B cell (primary cell): ENCODE measurements at regions not wholly inside any gene's neighbourhood (a gene's known extent, or its start where the extent isn't known, plus 50 kb on each side); places are given as distances from the start of the nearest gene placed in this dataset.

ENCODE experiments used
- ATAC-seq: fragments of 200-7000 bp; cut with Tn5 transposase; one replicate; pipeline ENCODE4 v1.10.0; 2021; ENCODE audit warnings: low read depth, mild to moderate bottlenecking, moderate number of reproducible peaks, moderate library complexity
- CTCF ChIA-PET: fragments of 350-600 bp; sonication (Branson Sonifier 250); formaldehyde crosslinking; loops from one replicate; lab custom pipeline; 2021; ENCODE audit warnings: antibody characterized with exemption, inconsistent platforms; lab: Charles Lee
- POLR2A ChIA-PET: fragments of 350-600 bp; sonication (Branson Sonifier 250); formaldehyde crosslinking; loops from one replicate; lab custom pipeline; 2021; ENCODE audit warnings: antibody characterized with exemption; lab: Charles Lee
- DNase-seq: peaks from one replicate; pipeline ENCODE4 v3.0.0; 2013
- H2AFZ ChIP-seq: 2 replicates; pipeline ENCODE4 v1.6.1; 2012; ENCODE audit warnings: mild to moderate bottlenecking, low read depth, low read length; ENCODE audit not compliant: insufficient read depth, poor library complexity, severe bottlenecking
- H3K27ac ChIP-seq, 2 donors: 1 replicate in 1 of 2; 2 replicates in 1 of 2; pipeline ENCODE4 v1.5.1; 2012 to 2013; ENCODE audit warnings: low read length in 2 of 2, mild to moderate bottlenecking in 2 of 2, moderate library complexity in 1 of 2
- H3K27me3 ChIP-seq, 4 experiments: fragments of 200-600 bp in 1 of 4; sonication (generic) in 1 of 4; replicated peaks in 1 of 4; 1 replicate in 2 of 4; 2 replicates in 2 of 4; pipeline versions ENCODE4 v1.6.1 to v1.7.0; 2013 to 2016; ENCODE audit warnings: low read length in 3 of 4, mild to moderate bottlenecking in 2 of 4, mixed read lengths in 1 of 4, moderate library complexity in 1 of 4; ENCODE audit not compliant: insufficient read depth in 4 of 4, control insufficient read depth in 3 of 4; ENCODE audit errors: control extremely low read depth in 1 of 4
- H3K36me3 ChIP-seq, 2 experiments: replicated peaks in 1 of 2; 1 replicate in 1 of 2; 2 replicates in 1 of 2; pipeline versions ENCODE4 v1.6.1 to v1.7.1; 2013; ENCODE audit warnings: low read length in 1 of 2; ENCODE audit not compliant: insufficient read depth in 2 of 2, control insufficient read depth in 1 of 2; ENCODE audit errors: control extremely low read depth in 1 of 2, extremely low read depth in 1 of 2
- H3K4me1 ChIP-seq, 2 donors: fragments of 200-600 bp in 1 of 2; sonication (generic) in 1 of 2; 1 replicate in 1 of 2; 2 replicates in 1 of 2; pipeline versions ENCODE4 v1.5.1 to v1.6.1; 2013 to 2017; ENCODE audit warnings: low read length in 2 of 2; ENCODE audit not compliant: control insufficient read depth in 2 of 2, insufficient read depth in 2 of 2
- H3K4me2 ChIP-seq: replicated peaks from 2 replicates; pipeline ENCODE3; 2012; ENCODE audit warnings: mild to moderate bottlenecking, low read depth, low read length; ENCODE audit not compliant: poor library complexity, severe bottlenecking
- H3K4me3 ChIP-seq, 5 experiments: fragments of 200-600 bp in 1 of 5; sonication (generic) in 1 of 5; 1 replicate in 3 of 5; 2 replicates in 2 of 5; pipeline versions ENCODE4 v1.5.1 to v1.7.0; 2011 to 2016; ENCODE audit warnings: low read length in 4 of 5, mild to moderate bottlenecking in 4 of 5, low read depth in 2 of 5, control low read depth in 1 of 5, moderate library complexity in 1 of 5; ENCODE audit not compliant: insufficient read depth in 1 of 5; ENCODE audit errors: control extremely low read depth in 1 of 5, extremely low read depth in 1 of 5
- H3K79me2 ChIP-seq: fragments of 200-600 bp; sonication (generic); one replicate; pipeline ENCODE4 v1.6.0; 2016; ENCODE audit warnings: low read length; ENCODE audit not compliant: control insufficient read depth, insufficient read depth
- H3K9ac ChIP-seq: fragments of 200-600 bp; sonication (generic); 2 replicates; pipeline ENCODE4 v1.6.1; 2017; ENCODE audit warnings: mild to moderate bottlenecking, low read length, moderate library complexity
- H3K9me3 ChIP-seq, 3 donors: one replicate each; pipeline versions ENCODE4 v1.6.1 to v1.7.1; 2013; ENCODE audit warnings: low read length in 2 of 3; ENCODE audit not compliant: control insufficient read depth in 2 of 3, insufficient read depth in 1 of 3; ENCODE audit errors: control extremely low read depth in 1 of 3
- H4K20me1 ChIP-seq: 2 replicates; pipeline ENCODE4 v1.6.0; 2012; ENCODE audit warnings: mild to moderate bottlenecking, low read length; ENCODE audit not compliant: insufficient read depth, control insufficient read depth, poor library complexity, severe bottlenecking
- H3K27ac Mint-ChIP-seq: one replicate; pipeline ENCODE4 v1.8.0; 2021; ENCODE audit warnings: mixed read lengths
- H3K27me3 Mint-ChIP-seq: one replicate; pipeline ENCODE4 v1.8.0; 2021; ENCODE audit warnings: mixed read lengths
- H3K4me1 Mint-ChIP-seq: one replicate; pipeline ENCODE4 v1.8.0; 2021; ENCODE audit warnings: mixed read lengths
- H3K4me3 Mint-ChIP-seq: one replicate; pipeline ENCODE4 v1.8.0; 2021; ENCODE audit warnings: mixed read lengths
- H3K9me3 Mint-ChIP-seq: one replicate; pipeline ENCODE4 v1.8.0; 2022; ENCODE audit warnings: mixed read lengths; ENCODE audit not compliant: insufficient read depth
- EZH2 ChIP-seq: IDR thresholded peaks from 2 replicates; pipeline ENCODE4 v1.6.1; 2012; ENCODE audit warnings: borderline replicate concordance, low read depth, mild to moderate bottlenecking, moderate library complexity, low read length; ENCODE audit not compliant: insufficient read depth, poor library complexity, severe bottlenecking
- WGBS: methylation state at CpG from one replicate; pipeline ENCODE4 v1.1.5; 2013; ENCODE audit warnings: missing lambda C conversion rate; ENCODE audit not compliant: insufficient coverage; 5-methylcytosine and 5-hydroxymethylcytosine counted together
- intact Hi-C: fragments of 100-400 bp; cut with micrococcal nuclease; formaldehyde crosslinking; loops from one replicate; pipeline ENCODE4 v1.10.0; 2022
- TF ChIP-seq, protein P1 (sequence below): fragments of 200-600 bp; IDR thresholded peaks from one replicate; pipeline ENCODE4 v1.8.0; 2022; ENCODE audit warnings: antibody characterized with exemption, mild to moderate bottlenecking

DNA sequence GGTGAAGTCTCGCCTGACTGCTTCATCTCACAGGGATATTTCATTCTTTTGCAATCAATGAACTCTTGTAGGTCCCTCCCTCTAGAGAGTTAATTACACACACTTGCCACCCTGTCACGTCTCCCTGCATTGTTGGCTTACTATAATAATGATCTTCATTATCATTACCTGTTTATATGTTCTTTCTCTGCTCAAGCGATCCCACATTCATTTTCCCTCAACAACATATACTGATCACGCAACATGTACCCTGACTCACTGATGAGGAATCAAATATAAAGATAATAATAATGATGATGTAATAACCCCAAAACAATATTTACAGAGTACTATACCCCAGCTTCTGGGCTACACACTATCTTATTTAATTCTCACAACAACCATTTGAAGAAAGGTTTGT is 88.5 kb downstream of the FEM1C start:
- Histone ChIP-seq H3K4me2 (no peak overlapping the region), H4K20me1 (no peaks in the 10 kb centered on the region), H3K27me3 (peaks cover 0 to 6% (median 0%) of the 10 kb centered on the region in 4 experiments), H2AFZ (no peak overlapping the region), H3K4me3 (no peak overlapping the region), H3K9ac (no peak overlapping the region), H3K36me3 (no peaks in the 10 kb centered on the region), H3K79me2 (no peaks in the 10 kb centered on the region), H3K27ac (no peak overlapping the region), H3K4me1 (no peaks in the 10 kb centered on the region), H3K9me3 (no peaks in the 10 kb centered on the region)
- H3K9me3 Mint-ChIP-seq = no peaks in the 10 kb centered on the region
- intact Hi-C loops = no loop called here
- DNase-seq = no peak
- ATAC-seq = no peak
- TF ChIP-seq EZH2 = no peak
- TF ChIP-seq, protein P1, sequence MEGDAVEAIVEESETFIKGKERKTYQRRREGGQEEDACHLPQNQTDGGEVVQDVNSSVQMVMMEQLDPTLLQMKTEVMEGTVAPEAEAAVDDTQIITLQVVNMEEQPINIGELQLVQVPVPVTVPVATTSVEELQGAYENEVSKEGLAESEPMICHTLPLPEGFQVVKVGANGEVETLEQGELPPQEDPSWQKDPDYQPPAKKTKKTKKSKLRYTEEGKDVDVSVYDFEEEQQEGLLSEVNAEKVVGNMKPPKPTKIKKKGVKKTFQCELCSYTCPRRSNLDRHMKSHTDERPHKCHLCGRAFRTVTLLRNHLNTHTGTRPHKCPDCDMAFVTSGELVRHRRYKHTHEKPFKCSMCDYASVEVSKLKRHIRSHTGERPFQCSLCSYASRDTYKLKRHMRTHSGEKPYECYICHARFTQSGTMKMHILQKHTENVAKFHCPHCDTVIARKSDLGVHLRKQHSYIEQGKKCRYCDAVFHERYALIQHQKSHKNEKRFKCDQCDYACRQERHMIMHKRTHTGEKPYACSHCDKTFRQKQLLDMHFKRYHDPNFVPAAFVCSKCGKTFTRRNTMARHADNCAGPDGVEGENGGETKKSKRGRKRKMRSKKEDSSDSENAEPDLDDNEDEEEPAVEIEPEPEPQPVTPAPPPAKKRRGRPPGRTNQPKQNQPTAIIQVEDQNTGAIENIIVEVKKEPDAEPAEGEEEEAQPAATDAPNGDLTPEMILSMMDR = no peak
- H3K4me3 Mint-ChIP-seq = no peak overlapping the region
- WGBS = 100% methylated on average over 1 of the region's 4 CpGs
- H3K27ac Mint-ChIP-seq = no peak overlapping the region
- peaks cover 3% of the 10 kb centered on the region for H3K27me3 Mint-ChIP-seq
- no peaks in the 10 kb centered on the region for H3K4me1 Mint-ChIP-seq
- ChIA-PET POLR2A (no interaction called here), CTCF (no interaction called here)

DNA sequence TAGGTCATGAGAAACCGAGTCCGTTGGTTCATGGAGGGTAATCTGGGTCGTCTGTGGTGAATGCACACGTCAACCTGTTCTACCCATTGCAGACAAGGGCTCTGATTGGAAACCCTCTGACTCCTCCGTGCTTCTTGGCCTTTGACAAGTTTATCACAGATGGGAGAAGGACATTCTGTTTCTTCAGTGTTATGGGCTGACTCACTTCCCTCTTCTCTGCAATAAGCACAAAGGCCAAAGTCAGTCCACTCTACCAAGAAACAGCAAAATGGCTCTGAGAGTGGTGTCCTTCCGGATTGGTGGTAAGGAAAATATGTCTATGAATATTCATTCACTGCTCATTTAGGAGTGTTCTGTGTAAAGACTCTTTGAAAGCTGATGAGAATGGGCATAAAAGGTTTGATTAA is 89.3 kb downstream of the FEM1C start:
- H4K20me1 ChIP-seq = no peaks in the 10 kb centered on the region
- Mint-ChIP-seq H3K27ac (no peak overlapping the region), H3K27me3 (peaks cover 3% of the 10 kb centered on the region), H3K9me3 (no peaks in the 10 kb centered on the region), H3K4me1 (no peaks in the 10 kb centered on the region), H3K4me3 (no peak overlapping the region)
- no peak overlapping the region for H3K4me2 ChIP-seq
- no peak overlapping the region for H3K4me3 ChIP-seq
- no peak overlapping the region for H3K9ac ChIP-seq
- ATAC-seq (no peak), DNase-seq (no peak)
- intact Hi-C loops = no loop called here
- CTCF ChIA-PET = no interaction called here
- no peak overlapping the region for H2AFZ ChIP-seq
- peaks cover 0 to 6% (median 0%) of the 10 kb centered on the region in 4 experiments for H3K27me3 ChIP-seq
- no peaks in the 10 kb centered on the region for H3K4me1 ChIP-seq
- no peaks in the 10 kb centered on the region for H3K9me3 ChIP-seq
- TF ChIP-seq EZH2 = no peak
- TF ChIP-seq, protein P1 = no peak
- H3K36me3 ChIP-seq = no peaks in the 10 kb centered on the region
- 92% methylated on average over 4 of the region's 6 CpGs for WGBS
- H3K27ac ChIP-seq = no peak overlapping the region
- POLR2A ChIA-PET = no interaction called here
- H3K79me2 ChIP-seq = no peaks in the 10 kb centered on the region
